ENCODE measurements at regions not wholly inside any gene's neighbourhood (a gene's known extent, or its start where the extent isn't known, plus 50 kb on each side); places are given as distances from the start of the nearest gene placed in this dataset.

DNA sequence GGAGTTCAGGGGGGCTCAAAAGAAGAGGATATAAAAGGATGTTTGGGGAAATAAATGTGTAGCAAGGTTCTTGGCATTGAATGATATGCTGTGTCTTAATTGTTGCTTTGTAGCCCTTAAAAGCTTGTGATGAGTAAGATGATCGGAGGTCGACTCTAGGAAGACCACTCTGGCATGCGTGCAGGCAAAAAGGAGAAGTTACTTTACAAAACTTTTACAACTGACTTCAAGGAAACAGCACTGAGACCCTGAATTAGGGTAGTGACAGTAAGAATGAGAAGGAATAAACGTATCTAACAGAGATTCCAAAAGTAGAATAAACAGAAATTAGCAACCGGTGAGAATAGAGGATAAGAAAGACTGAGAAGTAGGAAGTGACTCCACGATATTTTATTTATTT lies 228.7 kb upstream of the TANK start:
- TF ChIP-seq CTCF (IDR thresholded peaks at IDR 0.05) = no peak
- TF ChIP-seq EP300 (IDR thresholded peaks at IDR 0.05) = no peak
- no peak for TF ChIP-seq POLR2A (IDR thresholded peaks at IDR 0.05)

All from tibial nerve (tissue), 4 donors.